GM18861 (cell line): ENCODE measurements at regions not wholly inside any gene's neighbourhood (a gene's known extent, or its start where the extent isn't known, plus 50 kb on each side); places are given as distances from the start of the nearest gene placed in this dataset.
"Not testable (repeated sequence)": the region's sequence is repeated elsewhere in the genome, so short reads cannot be mapped to it uniquely, and the experiment has no call there.

Experiments used
- ATAC-seq: cut with Tn5 transposase; IDR thresholded peaks from one replicate; pipeline ENCODE4 v1.9.1; 2021; ENCODE audit not compliant: unreplicated experiment

GRCh38 chr4:107392380-107392779 lies 327.7 kb downstream of the PAPSS1 start:
- ATAC-seq = no peak

- ATAC-seq = no peak
Observed at GRCh38 chr4:107391630-107392028, 328.4 kb downstream of the PAPSS1 start.

- ATAC-seq = no peak
Observed at GRCh38 chr4:107391009-107391629, 328.9 kb downstream of the PAPSS1 start.

- ATAC-seq = no peak
Observed at GRCh38 chr4:107389965-107390364, 330.1 kb downstream of the PAPSS1 start.

- ATAC-seq = no peak
Observed at GRCh38 chr4:107388736-107389274, 331.2 kb downstream of the PAPSS1 start.

- no peak for ATAC-seq
Observed at GRCh38 chr4:107380836-107381438, 339.1 kb downstream of the PAPSS1 start.

- ATAC-seq = no peak
Observed at GRCh38 chr4:107380190-107380589, 339.8 kb downstream of the PAPSS1 start.

- ATAC-seq = no peak
Observed at GRCh38 chr4:107379054-107379869, 340.8 kb downstream of the PAPSS1 start.

- ATAC-seq = no peak
Observed at GRCh38 chr4:107376293-107376692, 340.2 kb upstream of the DKK2 start.

- no peak for ATAC-seq
Observed at GRCh38 chr4:107366900-107367299, 330.8 kb upstream of the DKK2 start.

- no peak for ATAC-seq
Observed at GRCh38 chr4:107366016-107366735, 330.1 kb upstream of the DKK2 start.

- no peak for ATAC-seq
Observed at GRCh38 chr4:107363125-107363524, 327.0 kb upstream of the DKK2 start.

- no peak for ATAC-seq
Observed at GRCh38 chr4:107359208-107359607, 323.1 kb upstream of the DKK2 start.

GRCh38 chr4:107354304-107354703 lies 318.2 kb upstream of the DKK2 start:
- not testable (repeated sequence) for ATAC-seq

GRCh38 chr4:107351196-107351595 lies 315.1 kb upstream of the DKK2 start:
- ATAC-seq = no peak

- ATAC-seq = no peak
Observed at GRCh38 chr4:107349732-107350131, 313.6 kb upstream of the DKK2 start.

- no peak for ATAC-seq
Observed at GRCh38 chr4:107349266-107349665, 313.2 kb upstream of the DKK2 start.

- no peak for ATAC-seq
Observed at GRCh38 chr4:107348188-107349050, 312.3 kb upstream of the DKK2 start.

- no peak for ATAC-seq
Observed at GRCh38 chr4:107333518-107333917, 297.4 kb upstream of the DKK2 start.

GRCh38 chr4:107332656-107333055 lies 296.5 kb upstream of the DKK2 start:
- not testable (repeated sequence) for ATAC-seq
